Neural cell (in vitro differentiated cells): ENCODE measurements at regions not wholly inside any gene's neighbourhood (a gene's known extent, or its start where the extent isn't known, plus 50 kb on each side); places are given as distances from the start of the nearest gene placed in this dataset.

Experiments
- H2AFZ ChIP-seq: fragments of 200-600, 300-800 bp; sonication (generic), shearing (Covaris generic); 2 replicates; pipeline ENCODE4 v1.6.0; 2014; ENCODE audit warnings: low read depth, mild to moderate bottlenecking, antibody characterized with exemption, low read length, moderate library complexity
- H3F3A ChIP-seq: fragments of 200-600 bp; shearing (Covaris generic); 2 replicates; pipeline ENCODE4 v1.6.1; 2016; ENCODE audit warnings: mild to moderate bottlenecking, moderate library complexity, mixed read lengths, antibody characterized with exemption, low read length; ENCODE audit not compliant: insufficient read depth, poor library complexity, severe bottlenecking
- H3K27ac ChIP-seq: fragments of 200-600, 300-800 bp; sonication (generic), shearing (Covaris generic); 2 replicates; pipeline ENCODE4 v1.5.1; 2014; ENCODE audit warnings: mild to moderate bottlenecking, low read length, moderate library complexity
- H3K27me3 ChIP-seq: fragments of 300-800, 200-600 bp; sonication (generic), shearing (Covaris generic); 2 replicates; pipeline ENCODE4 v1.6.0; 2014; ENCODE audit warnings: mild to moderate bottlenecking, low read depth, low read length, moderate library complexity; ENCODE audit not compliant: insufficient read depth
- H3K36me3 ChIP-seq: fragments of 300-800, 200-600 bp; sonication (generic), shearing (Covaris generic); 2 replicates; pipeline ENCODE4 v1.5.1; 2014; ENCODE audit warnings: mild to moderate bottlenecking, antibody characterized with exemption, low read length, moderate library complexity; ENCODE audit not compliant: insufficient read depth
- H3K4me2 ChIP-seq: fragments of 300-800, 200-600 bp; sonication (generic), shearing (Covaris generic); 2 replicates; pipeline ENCODE4 v1.6.0; 2014; ENCODE audit warnings: mild to moderate bottlenecking, low read length
- H3K4me3 ChIP-seq: fragments of 300-800, 200-600 bp; sonication (generic), shearing (Covaris generic); 2 replicates; pipeline ENCODE4 v1.5.1; 2014; ENCODE audit warnings: mild to moderate bottlenecking, low read length, moderate library complexity
- H3K79me2 ChIP-seq: fragments of 200-600 bp; shearing (Covaris generic); replicated peaks from 2 replicates; pipeline ENCODE4 v1.6.0; 2014; ENCODE audit warnings: mild to moderate bottlenecking, low read length, moderate library complexity; ENCODE audit not compliant: insufficient read depth
- H3K9ac ChIP-seq: fragments of 300-800, 200-600 bp; sonication (generic), shearing (Covaris generic); 2 replicates; pipeline ENCODE4 v1.6.1; 2016; ENCODE audit warnings: mild to moderate bottlenecking, low read length, mixed read lengths
- H3K9me2 ChIP-seq: fragments of 200-600 bp; shearing (Covaris generic); 2 replicates; pipeline ENCODE4 v1.6.1; 2016; ENCODE audit warnings: mild to moderate bottlenecking, low read length, mixed read lengths; ENCODE audit not compliant: insufficient read depth
- H3K9me3 ChIP-seq: fragments of 200-600, 300-800 bp; sonication (generic), shearing (Covaris generic); 2 replicates; pipeline ENCODE4 v1.6.1; 2016; ENCODE audit warnings: mild to moderate bottlenecking, mixed run types, low read length, moderate library complexity, mixed read lengths
- H4K20me1 ChIP-seq: fragments of 200-600 bp; shearing (Covaris generic); 2 replicates; pipeline ENCODE4 v1.6.1; 2016; ENCODE audit warnings: mild to moderate bottlenecking, mixed run types; ENCODE audit not compliant: insufficient read depth
- EP300 ChIP-seq: fragments of 450-650 bp; conservative IDR thresholded peaks from 2 replicates; pipeline ENCODE4 v1.6.1; 2014; ENCODE audit warnings: antibody characterized with exemption, mild to moderate bottlenecking, moderate library complexity; ENCODE audit not compliant: poor library complexity, severe bottlenecking
- EZH2 ChIP-seq: fragments of 200-600, 300-800 bp; shearing (Covaris generic), sonication (generic); IDR thresholded peaks from 2 replicates; pipeline ENCODE4 v1.6.1; 2014; ENCODE audit warnings: antibody characterized with exemption, low read length, borderline replicate concordance, mild to moderate bottlenecking; ENCODE audit not compliant: insufficient read depth, poor library complexity, severe bottlenecking
- MXI1 ChIP-seq: fragments of 450-650 bp; conservative IDR thresholded peaks from 2 replicates; pipeline ENCODE4 v1.6.1; 2014; ENCODE audit warnings: antibody characterized with exemption, mild to moderate bottlenecking; ENCODE audit not compliant: poor library complexity, severe bottlenecking
- POLR2AphosphoS5 ChIP-seq: IDR thresholded peaks from 2 replicates; pipeline ENCODE4 v1.6.1; 2012
- RAD21 ChIP-seq: fragments of 450-650 bp; conservative IDR thresholded peaks from 2 replicates; pipeline ENCODE4 v1.6.1; 2014; ENCODE audit warnings: antibody characterized with exemption, mild to moderate bottlenecking, moderate library complexity
- SMC3 ChIP-seq: fragments of 450-650 bp; conservative IDR thresholded peaks from 2 replicates; pipeline ENCODE4 v1.6.1; 2014; ENCODE audit warnings: antibody characterized with exemption, mild to moderate bottlenecking, moderate library complexity; ENCODE audit not compliant: poor library complexity
- TAF1 ChIP-seq: IDR thresholded peaks from 2 replicates; pipeline ENCODE4 v1.6.1; 2012; ENCODE audit warnings: low read depth
- TF ChIP-seq, protein P1 (sequence below): IDR thresholded peaks from 2 replicates; pipeline ENCODE4 v1.6.1; 2012; ENCODE audit warnings: borderline replicate concordance
- TF ChIP-seq, protein P2 (sequence below): fragments of 450-650 bp; IDR thresholded peaks from 2 replicates; pipeline ENCODE4 v1.5.1; 2014; ENCODE audit warnings: antibody characterized with exemption, mild to moderate bottlenecking, moderate library complexity; ENCODE audit not compliant: poor library complexity, severe bottlenecking

DNA sequence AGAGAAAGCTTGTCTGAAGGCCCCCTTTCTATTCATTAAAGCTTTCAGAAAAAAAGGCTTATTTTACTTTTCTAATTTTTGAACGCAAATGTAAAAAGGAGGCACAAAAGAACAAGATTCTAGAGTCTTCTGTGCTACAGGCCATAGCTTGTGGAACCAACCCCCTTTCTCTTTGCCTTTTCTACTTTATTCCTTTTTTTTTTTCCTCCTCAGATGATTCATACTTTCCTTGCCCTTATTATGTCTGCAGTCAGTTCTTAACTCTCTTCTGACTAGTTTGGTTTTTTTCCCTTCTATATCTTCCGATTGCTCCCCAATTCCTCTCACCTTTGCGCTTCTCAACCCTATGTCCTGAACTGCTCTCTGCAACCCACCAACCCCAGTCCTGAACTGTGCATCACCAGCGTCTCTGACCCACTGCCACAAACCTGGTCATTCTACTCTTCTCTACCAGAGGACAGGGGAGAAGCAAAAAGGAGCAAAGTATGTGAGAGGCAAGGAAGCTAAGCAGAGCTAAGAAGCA is 56.9 kb upstream of the WIPF1 start:
- Histone ChIP-seq H3K27ac (no peak overlapping the region), H3K79me2 (no peaks in the 10 kb centered on the region), H3K9me3 (no peaks in the 10 kb centered on the region), H3K27me3 (no peaks in the 10 kb centered on the region), H4K20me1 (no peaks in the 10 kb centered on the region), H3F3A (no peaks in the 10 kb centered on the region), H3K4me2 (no peak overlapping the region), H3K4me3 (no peak overlapping the region), H3K9ac (no peak overlapping the region), H3K36me3 (no peaks in the 10 kb centered on the region), H3K9me2 (no peaks in the 10 kb centered on the region), H2AFZ (no peak overlapping the region)
- TF ChIP-seq EP300 (no peak), SMC3 (no peak), MXI1 (no peak), TAF1 (no peak), RAD21 (no peak), POLR2AphosphoS5 (no peak), EZH2 (no peak)
- TF ChIP-seq, protein P1, sequence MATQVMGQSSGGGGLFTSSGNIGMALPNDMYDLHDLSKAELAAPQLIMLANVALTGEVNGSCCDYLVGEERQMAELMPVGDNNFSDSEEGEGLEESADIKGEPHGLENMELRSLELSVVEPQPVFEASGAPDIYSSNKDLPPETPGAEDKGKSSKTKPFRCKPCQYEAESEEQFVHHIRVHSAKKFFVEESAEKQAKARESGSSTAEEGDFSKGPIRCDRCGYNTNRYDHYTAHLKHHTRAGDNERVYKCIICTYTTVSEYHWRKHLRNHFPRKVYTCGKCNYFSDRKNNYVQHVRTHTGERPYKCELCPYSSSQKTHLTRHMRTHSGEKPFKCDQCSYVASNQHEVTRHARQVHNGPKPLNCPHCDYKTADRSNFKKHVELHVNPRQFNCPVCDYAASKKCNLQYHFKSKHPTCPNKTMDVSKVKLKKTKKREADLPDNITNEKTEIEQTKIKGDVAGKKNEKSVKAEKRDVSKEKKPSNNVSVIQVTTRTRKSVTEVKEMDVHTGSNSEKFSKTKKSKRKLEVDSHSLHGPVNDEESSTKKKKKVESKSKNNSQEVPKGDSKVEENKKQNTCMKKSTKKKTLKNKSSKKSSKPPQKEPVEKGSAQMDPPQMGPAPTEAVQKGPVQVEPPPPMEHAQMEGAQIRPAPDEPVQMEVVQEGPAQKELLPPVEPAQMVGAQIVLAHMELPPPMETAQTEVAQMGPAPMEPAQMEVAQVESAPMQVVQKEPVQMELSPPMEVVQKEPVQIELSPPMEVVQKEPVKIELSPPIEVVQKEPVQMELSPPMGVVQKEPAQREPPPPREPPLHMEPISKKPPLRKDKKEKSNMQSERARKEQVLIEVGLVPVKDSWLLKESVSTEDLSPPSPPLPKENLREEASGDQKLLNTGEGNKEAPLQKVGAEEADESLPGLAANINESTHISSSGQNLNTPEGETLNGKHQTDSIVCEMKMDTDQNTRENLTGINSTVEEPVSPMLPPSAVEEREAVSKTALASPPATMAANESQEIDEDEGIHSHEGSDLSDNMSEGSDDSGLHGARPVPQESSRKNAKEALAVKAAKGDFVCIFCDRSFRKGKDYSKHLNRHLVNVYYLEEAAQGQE = no peak
- TF ChIP-seq, protein P2, sequence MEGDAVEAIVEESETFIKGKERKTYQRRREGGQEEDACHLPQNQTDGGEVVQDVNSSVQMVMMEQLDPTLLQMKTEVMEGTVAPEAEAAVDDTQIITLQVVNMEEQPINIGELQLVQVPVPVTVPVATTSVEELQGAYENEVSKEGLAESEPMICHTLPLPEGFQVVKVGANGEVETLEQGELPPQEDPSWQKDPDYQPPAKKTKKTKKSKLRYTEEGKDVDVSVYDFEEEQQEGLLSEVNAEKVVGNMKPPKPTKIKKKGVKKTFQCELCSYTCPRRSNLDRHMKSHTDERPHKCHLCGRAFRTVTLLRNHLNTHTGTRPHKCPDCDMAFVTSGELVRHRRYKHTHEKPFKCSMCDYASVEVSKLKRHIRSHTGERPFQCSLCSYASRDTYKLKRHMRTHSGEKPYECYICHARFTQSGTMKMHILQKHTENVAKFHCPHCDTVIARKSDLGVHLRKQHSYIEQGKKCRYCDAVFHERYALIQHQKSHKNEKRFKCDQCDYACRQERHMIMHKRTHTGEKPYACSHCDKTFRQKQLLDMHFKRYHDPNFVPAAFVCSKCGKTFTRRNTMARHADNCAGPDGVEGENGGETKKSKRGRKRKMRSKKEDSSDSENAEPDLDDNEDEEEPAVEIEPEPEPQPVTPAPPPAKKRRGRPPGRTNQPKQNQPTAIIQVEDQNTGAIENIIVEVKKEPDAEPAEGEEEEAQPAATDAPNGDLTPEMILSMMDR = no peak

DNA sequence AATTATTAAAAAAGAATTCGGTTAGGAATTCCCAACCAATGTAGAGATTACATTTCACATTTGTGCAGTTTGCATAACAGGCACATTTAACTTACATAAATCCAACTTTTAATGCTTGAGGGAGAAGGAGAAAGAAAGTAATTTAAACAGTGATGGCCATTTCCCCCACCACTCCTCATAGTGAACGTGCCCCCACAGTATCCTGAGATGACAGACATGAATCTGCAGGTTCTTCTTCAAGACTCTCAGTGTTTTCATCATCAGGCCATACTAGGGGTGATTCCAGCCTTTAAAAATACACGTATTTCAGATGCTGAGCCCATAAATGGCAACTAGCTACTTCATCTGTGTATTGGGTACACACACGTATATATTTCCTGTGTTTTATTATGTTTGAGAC is 51.3 kb upstream of the WIPF1 start:
- Histone ChIP-seq H3K4me2 (no peak overlapping the region), H3K36me3 (no peaks in the 10 kb centered on the region), H3K4me3 (no peak overlapping the region), H2AFZ (no peak overlapping the region), H3K27ac (no peak overlapping the region), H3K9me3 (no peaks in the 10 kb centered on the region), H3F3A (no peaks in the 10 kb centered on the region), H3K9me2 (no peaks in the 10 kb centered on the region), H3K9ac (no peak overlapping the region), H3K79me2 (no peaks in the 10 kb centered on the region), H4K20me1 (no peaks in the 10 kb centered on the region), H3K27me3 (no peaks in the 10 kb centered on the region)
- TF ChIP-seq MXI1 = no peak
- TF ChIP-seq EP300 = no peak
- TF ChIP-seq SMC3 = no peak
- no peak for TF ChIP-seq EZH2
